ENCODE measurements at regions not wholly inside any gene's neighbourhood (a gene's known extent, or its start where the extent isn't known, plus 50 kb on each side); places are given as distances from the start of the nearest gene placed in this dataset.

DNA sequence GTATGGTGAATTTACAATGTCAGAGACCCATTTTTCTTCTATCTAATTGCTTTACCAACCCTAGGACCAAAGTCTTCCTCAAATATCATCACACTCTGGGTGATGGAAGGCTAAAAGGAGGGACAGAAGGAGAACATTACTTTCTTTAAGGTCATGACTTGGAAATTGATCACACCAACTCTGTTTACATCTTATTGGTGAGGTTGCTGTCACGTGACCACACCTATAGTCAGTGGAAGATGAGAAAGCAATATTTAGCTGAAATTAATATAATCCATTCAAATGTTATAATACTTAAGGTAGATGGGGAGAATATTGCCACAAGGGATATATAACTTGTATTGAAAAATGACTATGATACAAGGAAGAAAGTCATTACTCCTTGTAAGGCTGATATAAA is 183.6 kb upstream of the SMIM30 start:
- TF ChIP-seq, protein P1, sequence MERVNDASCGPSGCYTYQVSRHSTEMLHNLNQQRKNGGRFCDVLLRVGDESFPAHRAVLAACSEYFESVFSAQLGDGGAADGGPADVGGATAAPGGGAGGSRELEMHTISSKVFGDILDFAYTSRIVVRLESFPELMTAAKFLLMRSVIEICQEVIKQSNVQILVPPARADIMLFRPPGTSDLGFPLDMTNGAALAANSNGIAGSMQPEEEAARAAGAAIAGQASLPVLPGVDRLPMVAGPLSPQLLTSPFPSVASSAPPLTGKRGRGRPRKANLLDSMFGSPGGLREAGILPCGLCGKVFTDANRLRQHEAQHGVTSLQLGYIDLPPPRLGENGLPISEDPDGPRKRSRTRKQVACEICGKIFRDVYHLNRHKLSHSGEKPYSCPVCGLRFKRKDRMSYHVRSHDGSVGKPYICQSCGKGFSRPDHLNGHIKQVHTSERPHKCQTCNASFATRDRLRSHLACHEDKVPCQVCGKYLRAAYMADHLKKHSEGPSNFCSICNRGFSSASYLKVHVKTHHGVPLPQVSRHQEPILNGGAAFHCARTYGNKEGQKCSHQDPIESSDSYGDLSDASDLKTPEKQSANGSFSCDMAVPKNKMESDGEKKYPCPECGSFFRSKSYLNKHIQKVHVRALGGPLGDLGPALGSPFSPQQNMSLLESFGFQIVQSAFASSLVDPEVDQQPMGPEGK (CRISPR knock-in tag; IDR thresholded peaks at IDR 0.05; ENCODE audit: borderline replicate concordance): no peak
- TF ChIP-seq ISL1 (CRISPR knock-in tag; IDR thresholded peaks at IDR 0.05) (no peak), ZFP30 (CRISPR knock-in tag; IDR thresholded peaks at IDR 0.05) (no peak), OSR1 (CRISPR knock-in tag; IDR thresholded peaks at IDR 0.05) (no peak), ZNF70 (CRISPR knock-in tag; IDR thresholded peaks at IDR 0.05) (no peak), TCF4 (CRISPR knock-in tag; IDR thresholded peaks at IDR 0.05; ENCODE audit: borderline replicate concordance) (no peak), ZFP3 (CRISPR knock-in tag; IDR thresholded peaks at IDR 0.05) (no peak), PPARA (CRISPR knock-in tag; IDR thresholded peaks at IDR 0.05; ENCODE audit: borderline replicate concordance) (no peak), TOX (CRISPR knock-in tag; IDR thresholded peaks at IDR 0.05; ENCODE audit: borderline replicate concordance) (no peak)
- TF ChIP-seq, protein P2, sequence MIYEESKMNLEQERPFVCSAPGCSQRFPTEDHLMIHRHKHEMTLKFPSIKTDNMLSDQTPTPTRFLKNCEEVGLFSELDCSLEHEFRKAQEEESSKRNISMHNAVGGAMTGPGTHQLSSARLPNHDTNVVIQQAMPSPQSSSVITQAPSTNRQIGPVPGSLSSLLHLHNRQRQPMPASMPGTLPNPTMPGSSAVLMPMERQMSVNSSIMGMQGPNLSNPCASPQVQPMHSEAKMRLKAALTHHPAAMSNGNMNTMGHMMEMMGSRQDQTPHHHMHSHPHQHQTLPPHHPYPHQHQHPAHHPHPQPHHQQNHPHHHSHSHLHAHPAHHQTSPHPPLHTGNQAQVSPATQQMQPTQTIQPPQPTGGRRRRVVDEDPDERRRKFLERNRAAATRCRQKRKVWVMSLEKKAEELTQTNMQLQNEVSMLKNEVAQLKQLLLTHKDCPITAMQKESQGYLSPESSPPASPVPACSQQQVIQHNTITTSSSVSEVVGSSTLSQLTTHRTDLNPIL (CRISPR knock-in tag; IDR thresholded peaks at IDR 0.05; ENCODE audit: low read depth): no peak
- TF ChIP-seq, protein P3, sequence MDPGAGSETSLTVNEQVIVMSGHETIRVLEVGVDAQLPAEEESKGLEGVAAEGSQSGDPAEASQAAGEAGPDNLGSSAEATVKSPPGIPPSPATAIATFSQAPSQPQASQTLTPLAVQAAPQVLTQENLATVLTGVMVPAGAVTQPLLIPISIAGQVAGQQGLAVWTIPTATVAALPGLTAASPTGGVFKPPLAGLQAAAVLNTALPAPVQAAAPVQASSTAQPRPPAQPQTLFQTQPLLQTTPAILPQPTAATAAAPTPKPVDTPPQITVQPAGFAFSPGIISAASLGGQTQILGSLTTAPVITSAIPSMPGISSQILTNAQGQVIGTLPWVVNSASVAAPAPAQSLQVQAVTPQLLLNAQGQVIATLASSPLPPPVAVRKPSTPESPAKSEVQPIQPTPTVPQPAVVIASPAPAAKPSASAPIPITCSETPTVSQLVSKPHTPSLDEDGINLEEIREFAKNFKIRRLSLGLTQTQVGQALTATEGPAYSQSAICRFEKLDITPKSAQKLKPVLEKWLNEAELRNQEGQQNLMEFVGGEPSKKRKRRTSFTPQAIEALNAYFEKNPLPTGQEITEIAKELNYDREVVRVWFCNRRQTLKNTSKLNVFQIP (CRISPR knock-in tag; IDR thresholded peaks at IDR 0.05; ENCODE audit: borderline replicate concordance, low read depth): no peak
